ENCODE measurements at regions not wholly inside any gene's neighbourhood (a gene's known extent, or its start where the extent isn't known, plus 50 kb on each side); places are given as distances from the start of the nearest gene placed in this dataset.

DNA sequence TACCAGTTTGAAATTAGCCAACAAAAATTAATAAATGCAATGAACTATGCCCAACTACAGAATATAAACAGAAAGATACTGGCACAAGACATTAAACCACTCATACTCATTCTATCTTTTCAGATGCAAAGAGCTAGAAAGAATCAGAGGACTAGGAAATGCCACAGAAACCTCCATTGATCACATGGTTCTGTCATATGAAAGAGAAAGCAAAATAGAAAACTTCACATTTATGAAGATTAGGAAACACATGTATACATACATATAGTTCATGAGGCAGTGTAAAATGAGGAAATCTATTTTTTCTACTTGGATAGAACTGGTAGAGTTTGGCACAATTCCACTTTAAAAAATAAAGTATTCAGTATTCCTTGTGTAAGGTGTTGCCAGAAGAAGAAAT is 275.1 kb upstream of the PTGER4 start:
- TF ChIP-seq POLR2AphosphoS5 (IDR thresholded peaks at IDR 0.05; ENCODE audit: low read depth, low read length) (no peak), PAX5 (IDR thresholded peaks at IDR 0.05; ENCODE audit: insufficient read depth, low read length, severe bottlenecking) (no peak), TAF1 (IDR thresholded peaks at IDR 0.05; ENCODE audit: low read depth, low read length) (no peak), POLR2A (IDR thresholded peaks at IDR 0.05; ENCODE audit: low read depth, low read length) (no peak), SPI1 (IDR thresholded peaks at IDR 0.05; ENCODE audit: low read depth, low read length) (no peak), POU2F2 (IDR thresholded peaks at IDR 0.05; ENCODE audit: low read depth, low read length) (no peak)

Data from GM12891 (cell line).